ENCODE measurements at regions not wholly inside any gene's neighbourhood (a gene's known extent, or its start where the extent isn't known, plus 50 kb on each side); places are given as distances from the start of the nearest gene placed in this dataset.

DNA sequence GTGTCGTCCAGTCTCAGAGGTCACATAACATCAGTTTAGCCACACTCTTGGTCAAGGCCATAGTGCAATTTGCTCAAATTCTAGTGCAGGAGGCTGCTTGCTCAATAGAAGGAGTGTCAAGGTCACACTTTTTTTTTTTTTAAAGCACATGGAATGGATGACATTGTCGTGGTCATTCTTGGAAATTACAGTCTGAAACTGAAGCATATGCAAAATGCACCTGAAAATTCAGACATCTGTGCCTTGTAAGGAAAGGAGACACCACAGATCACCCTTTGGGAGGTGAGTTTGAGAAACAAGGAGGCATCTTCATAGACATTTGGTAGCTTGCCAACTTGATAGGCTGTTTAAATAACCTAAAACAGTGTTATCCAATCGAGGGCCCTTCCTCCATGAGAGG lies 98.3 kb upstream of the ANKRD10 start:
- CTCF ChIA-PET: no interaction called here
- Mint-ChIP-seq H3K4me1 (no peaks in the 10 kb centered on the region), H3K27ac (no peak overlapping the region)

GRCh38 chr13:111011899-111012298 lies 97.0 kb upstream of the ANKRD10 start:
- TF ChIP-seq NR3C1 (CRISPR knock-in tag; conservative IDR thresholded peaks at IDR 0.05; ENCODE audit: low read depth): no peak
- no peak for ATAC-seq
- Mint-ChIP-seq H3K27ac (no peak overlapping the region), H3K4me1 (peaks cover 4% of the 10 kb centered on the region), H3K27me3 (ENCODE audit: low read depth) (no peaks in the 10 kb centered on the region), H3K9me3 (no peaks in the 10 kb centered on the region), H3K4me3 (no peak overlapping the region), H3K36me3 (no peaks in the 10 kb centered on the region)
- POLR2A ChIA-PET: no interaction called here
- no peak for DNase-seq (ENCODE audit: low spot score)
- CTCF ChIA-PET: no interaction called here

More for the DNA sequence above, 98.3 kb upstream of the ANKRD10 start:
- no peak for TF ChIP-seq PREB (CRISPR knock-in tag; IDR thresholded peaks at IDR 0.05; ENCODE audit: borderline replicate concordance)
- no peak for TF ChIP-seq ZNF512 (CRISPR knock-in tag; IDR thresholded peaks at IDR 0.05; ENCODE audit: borderline replicate concordance)
- no peak for TF ChIP-seq JUN (CRISPR knock-in tag; IDR thresholded peaks at IDR 0.05)
- no peak for TF ChIP-seq PRRX2 (CRISPR knock-in tag; IDR thresholded peaks at IDR 0.05)
- no peak for TF ChIP-seq GRHL2 (CRISPR knock-in tag; IDR thresholded peaks at IDR 0.05; ENCODE audit: insufficient replicate concordance, severe bottlenecking)
- no peak for TF ChIP-seq IRF2 (CRISPR knock-in tag; IDR thresholded peaks at IDR 0.05; ENCODE audit: borderline replicate concordance, low read depth)
- TF ChIP-seq MXD4 (CRISPR knock-in tag; IDR thresholded peaks at IDR 0.05; ENCODE audit: borderline replicate concordance): no peak
- no peak for TF ChIP-seq ZNF138 (CRISPR knock-in tag; conservative IDR thresholded peaks at IDR 0.05)
- TF ChIP-seq, protein P1, sequence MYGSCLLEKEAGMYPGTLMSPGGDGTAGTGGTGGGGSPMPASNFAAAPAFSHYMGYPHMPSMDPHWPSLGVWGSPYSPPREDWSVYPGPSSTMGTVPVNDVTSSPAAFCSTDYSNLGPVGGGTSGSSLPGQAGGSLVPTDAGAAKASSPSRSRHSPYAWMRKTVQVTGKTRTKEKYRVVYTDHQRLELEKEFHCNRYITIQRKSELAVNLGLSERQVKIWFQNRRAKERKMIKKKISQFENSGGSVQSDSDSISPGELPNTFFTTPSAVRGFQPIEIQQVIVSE (CRISPR knock-in tag; IDR thresholded peaks at IDR 0.05; ENCODE audit: borderline replicate concordance): no peak
- no peak for TF ChIP-seq ELF4 (CRISPR knock-in tag; IDR thresholded peaks at IDR 0.05; ENCODE audit: low read depth)
- TF ChIP-seq, protein P2, sequence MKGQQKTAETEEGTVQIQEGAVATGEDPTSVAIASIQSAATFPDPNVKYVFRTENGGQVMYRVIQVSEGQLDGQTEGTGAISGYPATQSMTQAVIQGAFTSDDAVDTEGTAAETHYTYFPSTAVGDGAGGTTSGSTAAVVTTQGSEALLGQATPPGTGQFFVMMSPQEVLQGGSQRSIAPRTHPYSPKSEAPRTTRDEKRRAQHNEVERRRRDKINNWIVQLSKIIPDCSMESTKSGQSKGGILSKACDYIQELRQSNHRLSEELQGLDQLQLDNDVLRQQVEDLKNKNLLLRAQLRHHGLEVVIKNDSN (CRISPR knock-in tag; IDR thresholded peaks at IDR 0.05): no peak
- TF ChIP-seq ATF2 (CRISPR knock-in tag; IDR thresholded peaks at IDR 0.05; ENCODE audit: borderline replicate concordance, low read depth): no peak
- no peak for TF ChIP-seq TEAD1 (CRISPR knock-in tag; IDR thresholded peaks at IDR 0.05)
- POLR2A ChIA-PET: no interaction called here
- no peaks in the 10 kb centered on the region for H3K9me3 Mint-ChIP-seq
- ATAC-seq (no peak), DNase-seq (ENCODE audit: low spot score) (no peak)
- no peaks in the 10 kb centered on the region for H3K27me3 Mint-ChIP-seq (ENCODE audit: low read depth)
- no peaks in the 10 kb centered on the region for H3K36me3 Mint-ChIP-seq
- H3K4me3 Mint-ChIP-seq: no peak overlapping the region

- peaks cover 10% of the 10 kb centered on the region for H3K4me1 Mint-ChIP-seq
- no peak overlapping the region for H3K27ac Mint-ChIP-seq
- H3K9me3 Mint-ChIP-seq: no peaks in the 10 kb centered on the region
- DNase-seq (ENCODE audit: low spot score) (no peak), ATAC-seq (no peak)
- H3K4me3 Mint-ChIP-seq: no peak overlapping the region
- CTCF ChIA-PET: interaction anchor here (0.8 kb wide), 1 partner anchor 59 kb away, joined by 6 read pairs; no protein-coding TSS in a partner anchor
- H3K36me3 Mint-ChIP-seq: no peaks in the 10 kb centered on the region
- POLR2A ChIA-PET: no interaction called here
- H3K27me3 Mint-ChIP-seq (ENCODE audit: low read depth): no peaks in the 10 kb centered on the region
- TF ChIP-seq ZSCAN18 (CRISPR knock-in tag; IDR thresholded peaks at IDR 0.05): no peak
- TF ChIP-seq SOX15 (CRISPR knock-in tag; IDR thresholded peaks at IDR 0.05): no peak
- no peak for TF ChIP-seq FOXP1 (CRISPR knock-in tag; IDR thresholded peaks at IDR 0.05; ENCODE audit: borderline replicate concordance)
- no peak for TF ChIP-seq PREB (CRISPR knock-in tag; IDR thresholded peaks at IDR 0.05; ENCODE audit: borderline replicate concordance)
- TF ChIP-seq, protein P3, sequence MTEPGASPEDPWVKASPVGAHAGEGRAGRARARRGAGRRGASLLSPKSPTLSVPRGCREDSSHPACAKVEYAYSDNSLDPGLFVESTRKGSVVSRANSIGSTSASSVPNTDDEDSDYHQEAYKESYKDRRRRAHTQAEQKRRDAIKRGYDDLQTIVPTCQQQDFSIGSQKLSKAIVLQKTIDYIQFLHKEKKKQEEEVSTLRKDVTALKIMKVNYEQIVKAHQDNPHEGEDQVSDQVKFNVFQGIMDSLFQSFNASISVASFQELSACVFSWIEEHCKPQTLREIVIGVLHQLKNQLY (CRISPR knock-in tag; IDR thresholded peaks at IDR 0.05): no peak
- TF ChIP-seq ZNF423 (CRISPR knock-in tag; IDR thresholded peaks at IDR 0.05): no peak
- TF ChIP-seq ZNF317 (CRISPR knock-in tag; IDR thresholded peaks at IDR 0.05; ENCODE audit: borderline replicate concordance, low read depth): no peak
- no peak for TF ChIP-seq ZNF121 (CRISPR knock-in tag; IDR thresholded peaks at IDR 0.05)
- no peak for TF ChIP-seq TP53 (CRISPR knock-in tag; IDR thresholded peaks at IDR 0.05)
- TF ChIP-seq, protein P4, sequence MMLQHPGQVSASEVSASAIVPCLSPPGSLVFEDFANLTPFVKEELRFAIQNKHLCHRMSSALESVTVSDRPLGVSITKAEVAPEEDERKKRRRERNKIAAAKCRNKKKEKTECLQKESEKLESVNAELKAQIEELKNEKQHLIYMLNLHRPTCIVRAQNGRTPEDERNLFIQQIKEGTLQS (CRISPR knock-in tag; conservative IDR thresholded peaks at IDR 0.05): no peak
- TF ChIP-seq CREM (CRISPR knock-in tag; IDR thresholded peaks at IDR 0.05): no peak
Observed at GRCh38 chr13:111008351-111008750, 93.5 kb upstream of the ANKRD10 start.
